ENCODE measurements at regions not wholly inside any gene's neighbourhood (a gene's known extent, or its start where the extent isn't known, plus 50 kb on each side); places are given as distances from the start of the nearest gene placed in this dataset.

GRCh38 chr9:79292731-79293280 lies 279.0 kb upstream of the TLE4 start:
- TF ChIP-seq, protein P1, sequence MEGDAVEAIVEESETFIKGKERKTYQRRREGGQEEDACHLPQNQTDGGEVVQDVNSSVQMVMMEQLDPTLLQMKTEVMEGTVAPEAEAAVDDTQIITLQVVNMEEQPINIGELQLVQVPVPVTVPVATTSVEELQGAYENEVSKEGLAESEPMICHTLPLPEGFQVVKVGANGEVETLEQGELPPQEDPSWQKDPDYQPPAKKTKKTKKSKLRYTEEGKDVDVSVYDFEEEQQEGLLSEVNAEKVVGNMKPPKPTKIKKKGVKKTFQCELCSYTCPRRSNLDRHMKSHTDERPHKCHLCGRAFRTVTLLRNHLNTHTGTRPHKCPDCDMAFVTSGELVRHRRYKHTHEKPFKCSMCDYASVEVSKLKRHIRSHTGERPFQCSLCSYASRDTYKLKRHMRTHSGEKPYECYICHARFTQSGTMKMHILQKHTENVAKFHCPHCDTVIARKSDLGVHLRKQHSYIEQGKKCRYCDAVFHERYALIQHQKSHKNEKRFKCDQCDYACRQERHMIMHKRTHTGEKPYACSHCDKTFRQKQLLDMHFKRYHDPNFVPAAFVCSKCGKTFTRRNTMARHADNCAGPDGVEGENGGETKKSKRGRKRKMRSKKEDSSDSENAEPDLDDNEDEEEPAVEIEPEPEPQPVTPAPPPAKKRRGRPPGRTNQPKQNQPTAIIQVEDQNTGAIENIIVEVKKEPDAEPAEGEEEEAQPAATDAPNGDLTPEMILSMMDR (IDR thresholded peaks at IDR 0.05) = no peak
- FAIRE-seq (no peak), DNase-seq (no peak), ATAC-seq (no peak)
- Histone ChIP-seq H3K36me3 (no peaks in the 10 kb centered on the region), H3K27ac (no peak overlapping the region), H3K9me3 (no peaks in the 10 kb centered on the region), H3K27me3 (no peaks in the 10 kb centered on the region), H3K4me3 (no peak overlapping the region), H3K4me1 (no peaks in the 10 kb centered on the region)
- intact Hi-C loops (cut with DNase I) = no loop called here
- WGBS, 2 donors = 0% methylated on average over 1 of the region's 1 CpG

GRCh38 chr9:79300068-79300467 lies 271.7 kb upstream of the TLE4 start:
- H3K9me3 ChIP-seq = no peaks in the 10 kb centered on the region
- 42 to 49% methylated on average over 6 of the region's 6 CpGs for WGBS, 2 donors
- ATAC-seq (no peak), FAIRE-seq (no peak), DNase-seq (no peak)
- intact Hi-C loops (cut with DNase I) = no loop called here
- H3K27ac ChIP-seq = no peak overlapping the region
- H3K36me3 ChIP-seq = no peaks in the 10 kb centered on the region
- TF ChIP-seq, protein P1 (IDR thresholded peaks at IDR 0.05) = no peak
- H3K4me3 ChIP-seq = no peak overlapping the region
- no peaks in the 10 kb centered on the region for H3K27me3 ChIP-seq
- H3K4me1 ChIP-seq = no peaks in the 10 kb centered on the region

DNA sequence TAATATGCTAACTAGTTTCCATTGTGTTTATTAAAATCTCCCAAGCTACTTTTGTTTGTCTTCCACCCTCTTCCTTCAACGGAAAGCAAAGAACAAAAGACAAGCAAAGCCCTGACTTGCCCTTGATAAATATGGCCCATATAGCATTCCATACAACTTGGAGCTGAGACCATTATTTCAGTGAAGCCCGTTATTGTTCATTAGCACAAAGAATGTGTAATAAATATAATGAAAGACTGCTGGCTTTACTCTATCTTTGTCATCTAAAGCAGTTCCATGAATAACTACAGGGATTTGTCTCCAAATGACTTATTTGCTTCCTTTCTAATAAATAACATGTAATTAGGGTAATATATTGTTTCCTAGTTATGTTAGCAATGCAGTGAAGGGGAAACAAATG lies 270.7 kb upstream of the TLE4 start:
- WGBS, 2 donors = 21 to 31% methylated on average over 2 of the region's 2 CpGs
- Histone ChIP-seq H3K27ac (no peak overlapping the region), H3K4me3 (no peak overlapping the region), H3K9me3 (no peaks in the 10 kb centered on the region), H3K4me1 (no peaks in the 10 kb centered on the region), H3K36me3 (no peaks in the 10 kb centered on the region), H3K27me3 (no peaks in the 10 kb centered on the region)
- DNase-seq = no peak
- intact Hi-C loops (cut with DNase I) = no loop called here
- TF ChIP-seq, protein P1 (IDR thresholded peaks at IDR 0.05) = no peak
- FAIRE-seq = no peak
- no peak for ATAC-seq

DNA sequence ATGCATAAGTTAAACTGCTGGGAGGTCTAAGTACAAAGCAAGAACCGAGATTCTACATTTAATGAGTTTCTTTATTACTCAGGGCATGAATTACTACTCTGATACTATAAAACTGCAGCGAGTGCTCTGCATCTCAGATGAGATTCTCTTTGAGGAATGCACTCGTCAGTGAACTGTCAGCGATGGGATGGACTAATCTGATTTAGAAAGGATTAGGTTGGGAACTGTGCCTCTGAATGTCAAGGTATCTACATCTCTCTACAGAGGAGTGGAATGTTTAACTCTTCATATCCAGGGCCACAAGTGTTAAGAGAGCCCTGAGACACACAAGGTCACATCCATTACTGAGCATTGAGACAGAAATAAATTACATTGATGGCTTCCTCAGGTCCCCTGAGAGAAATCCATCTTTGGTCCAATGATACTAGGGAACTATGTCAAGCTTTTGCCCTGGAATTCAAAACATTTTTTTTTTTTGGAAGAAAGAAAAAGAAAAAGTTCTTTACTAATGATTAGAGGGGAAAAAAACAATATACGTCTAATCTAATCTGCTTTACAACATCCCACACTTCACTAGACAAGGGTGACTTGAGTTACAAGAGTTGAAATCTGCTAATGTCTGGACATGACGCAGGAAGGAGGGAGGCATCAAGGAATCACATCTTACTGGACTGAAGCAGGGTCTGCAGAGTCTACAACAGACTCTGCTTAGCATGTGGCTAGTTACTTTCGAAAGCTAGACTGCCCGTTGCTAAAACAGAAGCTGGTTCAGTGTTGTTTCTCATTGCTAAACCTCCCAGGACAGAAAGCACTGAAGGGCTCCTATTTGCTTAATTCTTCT lies 270.0 kb upstream of the TLE4 start:
- H3K9me3 ChIP-seq = no peaks in the 10 kb centered on the region
- no peak for ATAC-seq
- no peak overlapping the region for H3K4me3 ChIP-seq
- H3K36me3 ChIP-seq = no peaks in the 10 kb centered on the region
- TF ChIP-seq, protein P1 (IDR thresholded peaks at IDR 0.05) = no peak
- DNase-seq = no peak
- no peak for FAIRE-seq
- no peaks in the 10 kb centered on the region for H3K4me1 ChIP-seq
- intact Hi-C loops (cut with DNase I) = no loop called here
- H3K27ac ChIP-seq = no peak overlapping the region
- 31 to 38% methylated on average over 8 of the region's 8 CpGs for WGBS, 2 donors
- no peaks in the 10 kb centered on the region for H3K27me3 ChIP-seq

GRCh38 chr9:79302569-79302968 lies 269.2 kb upstream of the TLE4 start:
- WGBS, 2 donors = 20 to 26% methylated on average over 4 of the region's 4 CpGs
- H3K4me1 ChIP-seq = no peaks in the 10 kb centered on the region
- no peaks in the 10 kb centered on the region for H3K9me3 ChIP-seq
- no peak for FAIRE-seq
- intact Hi-C loops (cut with DNase I) = no loop called here
- no peaks in the 10 kb centered on the region for H3K36me3 ChIP-seq
- DNase-seq = no peak
- TF ChIP-seq, protein P1 (IDR thresholded peaks at IDR 0.05) = no peak
- no peak overlapping the region for H3K27ac ChIP-seq
- H3K4me3 ChIP-seq = no peak overlapping the region
- ATAC-seq = no peak
- no peaks in the 10 kb centered on the region for H3K27me3 ChIP-seq

All from pancreas (tissue), 10 donors.